ENCODE measurements at regions not wholly inside any gene's neighbourhood (a gene's known extent, or its start where the extent isn't known, plus 50 kb on each side); places are given as distances from the start of the nearest gene placed in this dataset.

- TF ChIP-seq CTCF (IDR thresholded peaks at IDR 0.05; ENCODE audit: low read length, missing control alignments): no peak
- no peak overlapping the region for H3K4me3 ChIP-seq (replicated peaks; ENCODE audit: low read depth, low read length)
- no peak for DNase-seq (ENCODE audit: low read depth)
Observed at GRCh38 chr2:15780234-15780633, 160.1 kb upstream of the MYCN start.

GRCh38 chr2:15780912-15781574, 159.3 kb upstream of the MYCN start:
- no peak overlapping the region for H3K4me3 ChIP-seq (replicated peaks; ENCODE audit: low read depth, low read length)
- no peak for TF ChIP-seq CTCF (IDR thresholded peaks at IDR 0.05; ENCODE audit: low read length, missing control alignments)
- DNase-seq (ENCODE audit: low read depth): no peak

GRCh38 chr2:15782009-15782751, 158.2 kb upstream of the MYCN start:
- no peak for TF ChIP-seq CTCF (IDR thresholded peaks at IDR 0.05; ENCODE audit: low read length, missing control alignments)
- DNase-seq (ENCODE audit: low read depth): peak; percentile 10
- H3K4me3 ChIP-seq (replicated peaks; ENCODE audit: low read depth, low read length): no peak overlapping the region

- TF ChIP-seq CTCF (IDR thresholded peaks at IDR 0.05; ENCODE audit: low read length, missing control alignments): no peak
- H3K4me3 ChIP-seq (replicated peaks; ENCODE audit: low read depth, low read length): no peak overlapping the region
- no peak for DNase-seq (ENCODE audit: low read depth)
Observed at GRCh38 chr2:15782769-15783294, 157.5 kb upstream of the MYCN start.

GRCh38 chr2:15783489-15783888, 156.9 kb upstream of the MYCN start:
- TF ChIP-seq CTCF (IDR thresholded peaks at IDR 0.05; ENCODE audit: low read length, missing control alignments): no peak
- no peak overlapping the region for H3K4me3 ChIP-seq (replicated peaks; ENCODE audit: low read depth, low read length)
- DNase-seq (ENCODE audit: low read depth): no peak

GRCh38 chr2:15784106-15784885, 156.1 kb upstream of the MYCN start:
- no peak for TF ChIP-seq CTCF (IDR thresholded peaks at IDR 0.05; ENCODE audit: low read length, missing control alignments)

More at GRCh38 chr2:15784106-15784885, 156.1 kb upstream of the MYCN start:
- H3K4me3 ChIP-seq (replicated peaks; ENCODE audit: low read depth, low read length): no peak overlapping the region
- DNase-seq (ENCODE audit: low read depth): no peak
